Fibroblast of lung (primary cell): ENCODE measurements at regions not wholly inside any gene's neighbourhood (a gene's known extent, or its start where the extent isn't known, plus 50 kb on each side); places are given as distances from the start of the nearest gene placed in this dataset.

Experiments
- EZH2 ChIP-seq: IDR thresholded peaks from 2 replicates; pipeline ENCODE4 v1.5.1; 2012; ENCODE audit warnings: low read length, control low read depth, mild to moderate bottlenecking; ENCODE audit errors: missing control alignments
- TF ChIP-seq, protein P1 (sequence below), 2 donors: IDR thresholded peaks in 1 of 2; conservative IDR thresholded peaks in 1 of 2; 1 replicate in 1 of 2; 2 replicates in 1 of 2; pipeline ENCODE4 v1.5.1; 2011 to 2012; ENCODE audit warnings: low read length in 2 of 2, control low read depth in 1 of 2, inconsistent platforms in 1 of 2, low read depth in 1 of 2, mild to moderate bottlenecking in 1 of 2

- TF ChIP-seq EZH2, result no peak
- TF ChIP-seq, protein P1, sequence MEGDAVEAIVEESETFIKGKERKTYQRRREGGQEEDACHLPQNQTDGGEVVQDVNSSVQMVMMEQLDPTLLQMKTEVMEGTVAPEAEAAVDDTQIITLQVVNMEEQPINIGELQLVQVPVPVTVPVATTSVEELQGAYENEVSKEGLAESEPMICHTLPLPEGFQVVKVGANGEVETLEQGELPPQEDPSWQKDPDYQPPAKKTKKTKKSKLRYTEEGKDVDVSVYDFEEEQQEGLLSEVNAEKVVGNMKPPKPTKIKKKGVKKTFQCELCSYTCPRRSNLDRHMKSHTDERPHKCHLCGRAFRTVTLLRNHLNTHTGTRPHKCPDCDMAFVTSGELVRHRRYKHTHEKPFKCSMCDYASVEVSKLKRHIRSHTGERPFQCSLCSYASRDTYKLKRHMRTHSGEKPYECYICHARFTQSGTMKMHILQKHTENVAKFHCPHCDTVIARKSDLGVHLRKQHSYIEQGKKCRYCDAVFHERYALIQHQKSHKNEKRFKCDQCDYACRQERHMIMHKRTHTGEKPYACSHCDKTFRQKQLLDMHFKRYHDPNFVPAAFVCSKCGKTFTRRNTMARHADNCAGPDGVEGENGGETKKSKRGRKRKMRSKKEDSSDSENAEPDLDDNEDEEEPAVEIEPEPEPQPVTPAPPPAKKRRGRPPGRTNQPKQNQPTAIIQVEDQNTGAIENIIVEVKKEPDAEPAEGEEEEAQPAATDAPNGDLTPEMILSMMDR (conservative IDR thresholded peaks at IDR 0.05 in 1 of 2, IDR thresholded peaks at IDR 0.05 in 1 of 2; ENCODE audit: low read depth in 1 of 2, low read length in 2 of 2), result no peak
Measured at GRCh38 chr6:41492261-41492891, 53.8 kb upstream of the FOXP4 start.
